ENCODE measurements at regions not wholly inside any gene's neighbourhood (a gene's known extent, or its start where the extent isn't known, plus 50 kb on each side); places are given as distances from the start of the nearest gene placed in this dataset.

- no peak for DNase-seq (ENCODE audit: low spot score)
- no peak for TF ChIP-seq CTCF (IDR thresholded peaks at IDR 0.05)
- ATAC-seq (ENCODE audit: low FRiP score), result no peak
Observed at GRCh38 chr15:66933932-66934867, 131.2 kb upstream of the SMAD3 start.

- no peak for TF ChIP-seq CTCF (IDR thresholded peaks at IDR 0.05)
- ATAC-seq (ENCODE audit: low FRiP score), result no peak
- DNase-seq (ENCODE audit: low spot score), result no peak
Observed at GRCh38 chr15:66934868-66935520, 130.4 kb upstream of the SMAD3 start.

- ATAC-seq (ENCODE audit: low FRiP score), result no peak
- DNase-seq (ENCODE audit: low spot score), result no peak
- no peak for TF ChIP-seq CTCF (IDR thresholded peaks at IDR 0.05)
Observed at GRCh38 chr15:66935688-66936087, 129.7 kb upstream of the SMAD3 start.

- ATAC-seq (ENCODE audit: low FRiP score), result no peak
- no peak for DNase-seq (ENCODE audit: low spot score)
- no peak for TF ChIP-seq CTCF (IDR thresholded peaks at IDR 0.05)
Observed at GRCh38 chr15:66936109-66936860, 129.1 kb upstream of the SMAD3 start.

- DNase-seq (ENCODE audit: low spot score), result no peak
- no peak for TF ChIP-seq CTCF (IDR thresholded peaks at IDR 0.05)
- no peak for ATAC-seq (ENCODE audit: low FRiP score)
Observed at GRCh38 chr15:66936861-66937582, 128.4 kb upstream of the SMAD3 start.

- ATAC-seq (ENCODE audit: low FRiP score) (no peak), DNase-seq (ENCODE audit: low spot score) (no peak)
- TF ChIP-seq CTCF (IDR thresholded peaks at IDR 0.05), result no peak
Observed at GRCh38 chr15:66937588-66937987, 127.8 kb upstream of the SMAD3 start.

Data from omental fat pad (tissue), 3 donors.